ENCODE measurements at regions not wholly inside any gene's neighbourhood (a gene's known extent, or its start where the extent isn't known, plus 50 kb on each side); places are given as distances from the start of the nearest gene placed in this dataset.

- no peak for DNase-seq (ENCODE audit: low spot score)
- no peak for TF ChIP-seq CTCF (IDR thresholded peaks at IDR 0.05; ENCODE audit: extremely low read depth, missing control alignments)
Observed at GRCh38 chr1:94593611-94594010, 52.1 kb upstream of the F3 start.

DNA sequence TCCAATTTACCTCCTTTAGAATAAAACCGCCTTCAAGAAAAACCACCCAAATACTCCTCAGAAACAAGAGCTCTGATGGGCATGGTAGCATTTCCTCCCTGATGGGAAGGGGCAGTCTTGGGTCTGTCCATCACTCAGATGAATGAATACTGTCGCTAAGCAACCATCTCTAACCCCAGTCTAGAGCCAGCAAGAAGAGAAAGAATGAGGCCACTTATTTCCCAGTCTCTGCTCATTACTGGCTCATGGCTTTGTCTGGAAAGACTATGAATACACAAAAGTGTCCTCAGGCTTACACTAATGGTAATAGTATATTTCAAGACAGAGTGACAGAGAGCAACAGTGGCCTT is 51.0 kb upstream of the F3 start:
- no peak for DNase-seq (ENCODE audit: low spot score)
- TF ChIP-seq CTCF (IDR thresholded peaks at IDR 0.05; ENCODE audit: extremely low read depth, missing control alignments) = no peak

DNA sequence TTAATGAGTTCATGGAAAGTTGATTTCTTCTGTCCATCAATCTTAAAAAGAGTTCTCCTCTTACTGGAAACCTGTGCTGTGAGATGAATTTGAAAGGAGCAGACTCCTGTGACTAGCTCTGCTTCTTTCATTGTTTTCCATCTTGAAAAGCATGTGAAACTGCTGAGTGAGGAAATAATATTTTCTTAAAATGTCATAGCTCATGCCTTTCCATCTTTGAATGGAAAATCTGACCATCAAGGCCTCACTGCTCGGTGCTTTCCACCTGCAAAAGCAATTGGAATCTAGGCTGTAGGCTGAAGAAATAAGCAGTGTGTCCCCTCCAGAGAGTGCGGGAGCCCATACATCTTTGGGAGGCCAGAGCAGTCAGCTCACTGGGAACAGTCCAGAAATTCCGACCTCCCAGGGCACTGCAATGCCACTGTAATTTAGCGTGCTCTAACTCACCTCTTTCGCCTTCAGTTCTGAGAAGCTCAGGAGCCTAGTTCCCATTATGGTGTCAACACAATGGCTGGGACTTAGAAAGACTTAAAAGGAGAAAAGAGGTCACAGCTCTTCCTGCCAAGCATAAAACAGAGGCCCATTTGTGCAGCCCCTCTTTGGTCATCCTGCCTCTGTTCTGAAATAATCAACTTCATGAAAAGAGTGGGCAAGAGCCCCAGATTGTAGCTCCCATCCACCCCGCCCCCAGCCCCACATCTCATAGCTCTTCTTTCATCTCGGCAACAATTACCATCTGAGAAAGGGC is 50.4 kb upstream of the F3 start:
- no peak for TF ChIP-seq CTCF (IDR thresholded peaks at IDR 0.05; ENCODE audit: extremely low read depth, missing control alignments)
- DNase-seq (ENCODE audit: low spot score) = no peak

Data from GM20000 (cell line).